ENCODE measurements at regions not wholly inside any gene's neighbourhood (a gene's known extent, or its start where the extent isn't known, plus 50 kb on each side); places are given as distances from the start of the nearest gene placed in this dataset.

GRCh38 chr20:24806705-24807676 is 142.1 kb upstream of the CST7 start:
- ATAC-seq (ENCODE audit: low read depth in 2 of 2) (no peak), DNase-seq (no peak)
- H3K9me3 Mint-ChIP-seq: no peaks in the 10 kb centered on the region
- Histone ChIP-seq H3K4me3 (ENCODE audit: low read depth, low read length) (no peak overlapping the region), H3K4me1 (ENCODE audit: control insufficient read depth, insufficient read depth, low read length, poor library complexity, severe bottlenecking) (no peaks in the 10 kb centered on the region), H3K36me3 (ENCODE audit: control insufficient read depth, insufficient read depth, low read length) (no peaks in the 10 kb centered on the region), H3K27me3 (ENCODE audit: control insufficient read depth, insufficient read depth, low read length) (no peaks in the 10 kb centered on the region), H3K27ac (ENCODE audit: insufficient read depth, low read length, poor library complexity, severe bottlenecking) (no peak overlapping the region), H3K9me3 (ENCODE audit: control insufficient read depth in 2 of 2, low read length in 2 of 2) (no peaks in the 10 kb centered on the region)
- H3K27me3 Mint-ChIP-seq: peaks cover 5% of the 10 kb centered on the region
- no peaks in the 10 kb centered on the region for H3K4me1 Mint-ChIP-seq
- no peak overlapping the region for H3K27ac Mint-ChIP-seq
- H3K36me3 Mint-ChIP-seq: no peaks in the 10 kb centered on the region
- H3K4me3 Mint-ChIP-seq: no peak overlapping the region

- DNase-seq: no peak
- Mint-ChIP-seq H3K36me3 (no peaks in the 10 kb centered on the region), H3K4me1 (no peaks in the 10 kb centered on the region), H3K27me3 (peaks cover 5% of the 10 kb centered on the region), H3K9me3 (peaks cover 0 to 3% (median 0%) of the 10 kb centered on the region in 7 donors), H3K4me3 (no peak overlapping the region), H3K27ac (peak overlapping the region in 1 of 3 donors; percentile 60)
- Histone ChIP-seq H3K27ac (ENCODE audit: insufficient read depth, low read length, poor library complexity, severe bottlenecking) (no peak overlapping the region), H3K27me3 (ENCODE audit: control insufficient read depth, insufficient read depth, low read length) (no peaks in the 10 kb centered on the region), H3K4me3 (ENCODE audit: low read depth, low read length) (no peak overlapping the region), H3K4me1 (ENCODE audit: control insufficient read depth, insufficient read depth, low read length, poor library complexity, severe bottlenecking) (no peaks in the 10 kb centered on the region), H3K9me3 (ENCODE audit: control insufficient read depth in 2 of 2, low read length in 2 of 2) (no peaks in the 10 kb centered on the region), H3K36me3 (ENCODE audit: control insufficient read depth, insufficient read depth, low read length) (no peaks in the 10 kb centered on the region)
- no peak for ATAC-seq (ENCODE audit: low read depth in 2 of 2)
Measured at GRCh38 chr20:24808616-24809015, 140.5 kb upstream of the CST7 start.

DNA sequence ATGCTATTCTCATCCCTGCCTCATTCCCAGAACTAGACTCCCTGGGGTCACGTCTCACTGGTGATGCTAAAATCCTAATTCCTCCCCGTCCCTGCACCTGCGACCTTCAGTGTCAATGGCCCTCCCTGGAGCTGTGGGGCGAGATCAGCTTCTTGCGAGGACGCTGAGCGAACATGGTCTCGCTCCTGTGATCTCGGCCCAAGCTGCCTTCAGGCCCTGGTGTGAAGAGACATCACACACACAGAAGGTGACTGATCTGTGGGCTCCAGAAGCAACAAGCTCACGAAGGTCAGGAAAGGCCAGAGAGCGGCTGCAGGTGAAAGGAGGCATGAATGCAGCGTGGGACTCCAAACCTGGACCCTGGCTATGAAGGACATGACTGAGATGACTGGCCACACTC is 139.5 kb upstream of the CST7 start:
- Mint-ChIP-seq H3K36me3 (no peaks in the 10 kb centered on the region), H3K4me1 (no peaks in the 10 kb centered on the region), H3K4me3 (no peak overlapping the region), H3K9me3 (peaks cover 0 to 3% (median 0%) of the 10 kb centered on the region in 7 donors), H3K27ac (peak overlapping the region in 1 of 3 donors; percentile 37), H3K27me3 (peaks cover 5% of the 10 kb centered on the region)
- H3K27me3 ChIP-seq (ENCODE audit: control insufficient read depth, insufficient read depth, low read length): no peaks in the 10 kb centered on the region
- H3K27ac ChIP-seq (ENCODE audit: insufficient read depth, low read length, poor library complexity, severe bottlenecking): no peak overlapping the region
- H3K4me1 ChIP-seq (ENCODE audit: control insufficient read depth, insufficient read depth, low read length, poor library complexity, severe bottlenecking): no peaks in the 10 kb centered on the region
- H3K9me3 ChIP-seq (ENCODE audit: control insufficient read depth in 2 of 2, low read length in 2 of 2): no peaks in the 10 kb centered on the region
- no peaks in the 10 kb centered on the region for H3K36me3 ChIP-seq (ENCODE audit: control insufficient read depth, insufficient read depth, low read length)
- no peak overlapping the region for H3K4me3 ChIP-seq (ENCODE audit: low read depth, low read length)
- DNase-seq (no peak), ATAC-seq (ENCODE audit: low read depth in 2 of 2) (no peak)

GRCh38 chr20:24810676-24811407 is 138.2 kb upstream of the CST7 start:
- Mint-ChIP-seq H3K4me1 (no peaks in the 10 kb centered on the region), H3K9me3 (peaks cover 0 to 3% (median 0%) of the 10 kb centered on the region in 7 donors), H3K36me3 (no peaks in the 10 kb centered on the region), H3K4me3 (no peak overlapping the region), H3K27me3 (peaks cover 5% of the 10 kb centered on the region), H3K27ac (no peak overlapping the region)
- Histone ChIP-seq H3K4me1 (ENCODE audit: control insufficient read depth, insufficient read depth, low read length, poor library complexity, severe bottlenecking) (no peaks in the 10 kb centered on the region), H3K27me3 (ENCODE audit: control insufficient read depth, insufficient read depth, low read length) (no peaks in the 10 kb centered on the region), H3K27ac (ENCODE audit: insufficient read depth, low read length, poor library complexity, severe bottlenecking) (no peak overlapping the region), H3K4me3 (ENCODE audit: low read depth, low read length) (no peak overlapping the region), H3K36me3 (ENCODE audit: control insufficient read depth, insufficient read depth, low read length) (no peaks in the 10 kb centered on the region), H3K9me3 (ENCODE audit: control insufficient read depth in 2 of 2, low read length in 2 of 2) (no peaks in the 10 kb centered on the region)
- ATAC-seq (ENCODE audit: low read depth in 2 of 2) (no peak), DNase-seq (no peak)

- no peak overlapping the region for H3K4me3 ChIP-seq (ENCODE audit: low read depth, low read length)
- H3K9me3 Mint-ChIP-seq: peaks cover 0 to 3% (median 0%) of the 10 kb centered on the region in 7 donors
- no peaks in the 10 kb centered on the region for H3K27me3 ChIP-seq (ENCODE audit: control insufficient read depth, insufficient read depth, low read length)
- DNase-seq: no peak
- no peak overlapping the region for H3K27ac ChIP-seq (ENCODE audit: insufficient read depth, low read length, poor library complexity, severe bottlenecking)
- H3K4me3 Mint-ChIP-seq: no peak overlapping the region
- H3K36me3 Mint-ChIP-seq: no peaks in the 10 kb centered on the region
- peaks cover 5% of the 10 kb centered on the region for H3K27me3 Mint-ChIP-seq
- H3K36me3 ChIP-seq (ENCODE audit: control insufficient read depth, insufficient read depth, low read length): no peaks in the 10 kb centered on the region
- no peaks in the 10 kb centered on the region for H3K4me1 Mint-ChIP-seq
- ATAC-seq (ENCODE audit: low read depth in 2 of 2): no peak
- H3K27ac Mint-ChIP-seq: no peak overlapping the region
- H3K4me1 ChIP-seq (ENCODE audit: control insufficient read depth, insufficient read depth, low read length, poor library complexity, severe bottlenecking): no peaks in the 10 kb centered on the region
- no peaks in the 10 kb centered on the region for H3K9me3 ChIP-seq (ENCODE audit: control insufficient read depth in 2 of 2, low read length in 2 of 2)
Measured at GRCh38 chr20:24812373-24812772, 136.7 kb upstream of the CST7 start.

DNA sequence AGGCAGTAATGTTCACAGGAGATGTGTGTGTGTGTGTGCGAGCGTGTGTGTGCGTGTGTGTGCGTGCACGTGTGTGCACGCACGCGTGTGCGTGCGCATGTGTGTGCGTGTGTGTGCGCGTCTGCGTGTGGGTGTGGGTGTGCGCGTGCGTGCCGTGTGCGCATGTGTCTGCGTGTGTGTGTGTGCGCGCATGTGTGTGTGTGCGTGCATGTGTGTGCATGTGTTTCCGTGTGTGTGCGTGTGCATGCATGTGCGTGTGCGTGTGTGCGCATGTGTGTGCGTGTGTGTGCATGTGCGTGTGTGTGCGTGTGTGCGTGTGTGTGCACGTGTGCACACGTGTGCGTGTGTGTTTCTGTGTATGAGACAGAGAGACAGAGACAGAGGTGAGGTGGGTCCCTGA is 136.0 kb upstream of the CST7 start:
- no peaks in the 10 kb centered on the region for H3K4me1 ChIP-seq (ENCODE audit: control insufficient read depth, insufficient read depth, low read length, poor library complexity, severe bottlenecking)
- no peak overlapping the region for H3K27ac ChIP-seq (ENCODE audit: insufficient read depth, low read length, poor library complexity, severe bottlenecking)
- H3K4me3 ChIP-seq (ENCODE audit: low read depth, low read length): no peak overlapping the region
- H3K4me1 Mint-ChIP-seq: no peaks in the 10 kb centered on the region
- H3K9me3 Mint-ChIP-seq: peaks cover 0 to 3% (median 0%) of the 10 kb centered on the region in 7 donors
- H3K27me3 ChIP-seq (ENCODE audit: control insufficient read depth, insufficient read depth, low read length): no peaks in the 10 kb centered on the region
- no peak overlapping the region for H3K4me3 Mint-ChIP-seq
- no peak overlapping the region for H3K27ac Mint-ChIP-seq
- no peaks in the 10 kb centered on the region for H3K36me3 Mint-ChIP-seq
- DNase-seq (no peak), ATAC-seq (ENCODE audit: low read depth in 2 of 2) (no peak)
- H3K27me3 Mint-ChIP-seq: peaks cover 3% of the 10 kb centered on the region
- H3K9me3 ChIP-seq (ENCODE audit: control insufficient read depth in 2 of 2, low read length in 2 of 2): no peaks in the 10 kb centered on the region
- no peaks in the 10 kb centered on the region for H3K36me3 ChIP-seq (ENCODE audit: control insufficient read depth, insufficient read depth, low read length)

DNA sequence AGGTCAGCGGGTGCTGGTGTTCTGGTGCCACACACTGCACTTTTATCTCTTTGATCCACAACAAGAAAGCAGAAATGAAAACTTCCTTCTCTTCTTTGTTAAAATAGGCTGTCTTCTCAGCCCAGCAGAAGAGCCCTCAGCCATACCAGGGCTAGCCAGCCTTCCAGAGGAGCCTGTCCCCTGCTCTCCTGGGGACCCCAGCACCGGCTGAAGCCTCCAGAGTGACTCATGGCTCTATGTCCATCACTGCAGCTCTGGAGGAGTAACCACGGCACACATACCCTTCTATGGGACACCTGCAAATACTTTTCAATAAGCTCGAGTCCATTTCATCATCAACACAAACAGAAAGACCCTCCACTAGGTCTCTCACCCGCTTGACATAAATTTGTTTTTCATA is 135.6 kb upstream of the CST7 start:
- Histone ChIP-seq H3K36me3 (ENCODE audit: control insufficient read depth, insufficient read depth, low read length) (no peaks in the 10 kb centered on the region), H3K27me3 (ENCODE audit: control insufficient read depth, insufficient read depth, low read length) (no peaks in the 10 kb centered on the region), H3K4me3 (ENCODE audit: low read depth, low read length) (no peak overlapping the region), H3K9me3 (ENCODE audit: control insufficient read depth in 2 of 2, low read length in 2 of 2) (no peaks in the 10 kb centered on the region), H3K27ac (ENCODE audit: insufficient read depth, low read length, poor library complexity, severe bottlenecking) (no peak overlapping the region), H3K4me1 (ENCODE audit: control insufficient read depth, insufficient read depth, low read length, poor library complexity, severe bottlenecking) (no peaks in the 10 kb centered on the region)
- H3K27ac Mint-ChIP-seq: no peak overlapping the region
- no peak for DNase-seq
- H3K27me3 Mint-ChIP-seq: no peaks in the 10 kb centered on the region
- no peaks in the 10 kb centered on the region for H3K4me1 Mint-ChIP-seq
- peaks cover 0 to 3% (median 0%) of the 10 kb centered on the region in 7 donors for H3K9me3 Mint-ChIP-seq
- no peak for ATAC-seq (ENCODE audit: low read depth in 2 of 2)
- H3K36me3 Mint-ChIP-seq: no peaks in the 10 kb centered on the region
- no peak overlapping the region for H3K4me3 Mint-ChIP-seq
